GM18867 (cell line): ENCODE measurements at regions not wholly inside any gene's neighbourhood (a gene's known extent, or its start where the extent isn't known, plus 50 kb on each side); places are given as distances from the start of the nearest gene placed in this dataset.
"Not testable (repeated sequence)": the region's sequence is repeated elsewhere in the genome, so short reads cannot be mapped to it uniquely, and the experiment has no call there.

Experiments used
- ATAC-seq: cut with Tn5 transposase; IDR thresholded peaks from one replicate; pipeline ENCODE4 v1.9.1; 2021; ENCODE audit warnings: mild to moderate bottlenecking, moderate library complexity; ENCODE audit not compliant: unreplicated experiment

DNA sequence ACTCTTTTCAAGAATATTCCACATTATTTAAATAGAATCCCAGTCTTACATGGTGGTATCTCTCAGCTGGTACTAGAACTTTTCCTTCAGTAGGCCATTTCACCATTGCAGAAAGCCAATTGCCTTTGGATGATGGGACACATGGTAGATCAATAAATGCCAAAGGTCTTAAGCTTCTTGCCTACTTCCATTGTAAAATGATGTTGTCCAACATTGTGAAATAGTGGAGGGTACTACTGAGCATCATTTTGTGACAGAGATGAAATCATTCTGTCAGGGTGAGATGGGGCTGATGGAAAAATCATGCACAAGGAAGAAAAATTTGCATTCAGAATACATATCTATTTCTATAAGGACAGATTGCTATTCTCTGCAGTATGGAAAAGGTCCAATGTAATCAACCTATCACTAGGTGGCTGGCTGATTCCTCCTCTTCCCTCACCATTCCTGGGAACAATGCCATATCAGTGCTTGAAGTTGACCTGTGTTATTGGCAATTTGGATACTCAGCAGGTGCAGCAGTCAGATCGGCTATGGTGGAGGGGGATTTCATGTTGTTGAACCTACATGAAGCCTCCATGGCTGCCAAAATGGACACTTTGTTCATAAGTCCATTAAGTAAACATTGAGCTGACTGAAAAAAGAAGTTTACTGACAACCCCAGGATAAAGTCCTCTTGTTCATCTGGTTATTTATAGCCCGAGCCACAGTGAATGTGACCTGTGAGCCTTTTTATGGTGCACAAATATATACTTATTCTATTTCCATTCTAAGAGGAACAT is 596.9 kb upstream of the ARPP21 start:
- ATAC-seq, result no peak

DNA sequence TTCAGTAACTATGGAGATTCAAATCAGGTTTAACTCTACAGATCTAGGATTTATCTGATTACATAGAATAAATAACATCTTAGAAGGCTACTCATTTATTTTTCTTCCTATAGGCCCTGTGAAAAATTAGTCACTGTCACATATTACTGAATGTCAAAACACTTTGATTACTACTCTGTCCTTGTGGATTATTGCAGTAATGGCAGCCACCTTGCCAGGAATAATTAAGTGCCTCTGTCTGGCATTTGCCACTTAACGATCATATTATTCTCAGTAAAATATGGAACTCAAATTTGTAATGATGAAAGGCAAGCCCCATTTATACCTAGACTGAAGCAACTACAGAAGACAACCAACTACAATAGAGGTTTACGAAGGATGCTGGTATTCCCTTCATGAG is 596.3 kb upstream of the ARPP21 start:
- ATAC-seq, result no peak

DNA sequence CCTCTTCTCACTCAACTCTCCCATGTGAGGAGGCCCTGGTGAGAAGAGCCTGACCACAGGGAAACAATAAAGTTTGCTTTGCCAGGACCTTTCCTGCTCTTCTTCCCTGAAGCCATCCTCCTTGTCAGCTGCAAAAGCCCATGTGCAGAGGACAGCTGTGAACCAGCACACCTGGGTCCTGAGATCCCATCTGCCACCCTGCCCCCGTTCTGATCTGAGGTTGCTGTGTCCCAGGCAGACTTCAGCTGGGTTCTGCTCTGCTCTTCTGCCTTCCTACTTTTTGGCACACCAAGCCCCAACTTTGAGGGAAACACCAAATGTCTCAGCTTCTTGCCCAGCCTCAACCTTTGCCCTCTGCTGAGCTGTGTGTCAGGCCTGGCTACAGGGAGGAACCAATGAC is 595.1 kb upstream of the ARPP21 start:
- no peak for ATAC-seq

- ATAC-seq, result no peak
These were observed 594.2 kb upstream of the ARPP21 start for GRCh38 chr3:35045118-35045517.

DNA sequence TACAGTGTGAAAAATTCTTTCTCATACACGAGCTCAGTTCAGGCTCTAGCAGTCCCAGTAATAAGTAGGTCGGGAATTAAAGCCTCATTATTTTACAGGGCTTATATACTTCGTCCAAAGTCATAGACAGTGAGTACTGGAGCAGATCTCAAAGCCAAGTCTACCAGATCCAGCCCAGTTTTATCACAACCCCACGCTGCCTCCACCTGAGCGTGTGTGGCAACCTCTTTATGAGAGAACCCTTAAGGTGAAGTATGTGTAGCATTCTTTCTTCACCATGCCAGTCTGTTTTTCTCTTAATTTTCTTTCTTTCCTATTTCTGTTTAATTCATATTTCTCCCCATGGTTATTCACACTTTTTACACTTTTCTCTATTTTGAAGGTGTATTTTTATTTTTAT is 574.6 kb upstream of the ARPP21 start:
- no peak for ATAC-seq

- no peak for ATAC-seq
These were observed 573.4 kb upstream of the ARPP21 start for GRCh38 chr3:35065891-35066290.

GRCh38 chr3:35067750-35068149 is 571.6 kb upstream of the ARPP21 start:
- no peak for ATAC-seq

DNA sequence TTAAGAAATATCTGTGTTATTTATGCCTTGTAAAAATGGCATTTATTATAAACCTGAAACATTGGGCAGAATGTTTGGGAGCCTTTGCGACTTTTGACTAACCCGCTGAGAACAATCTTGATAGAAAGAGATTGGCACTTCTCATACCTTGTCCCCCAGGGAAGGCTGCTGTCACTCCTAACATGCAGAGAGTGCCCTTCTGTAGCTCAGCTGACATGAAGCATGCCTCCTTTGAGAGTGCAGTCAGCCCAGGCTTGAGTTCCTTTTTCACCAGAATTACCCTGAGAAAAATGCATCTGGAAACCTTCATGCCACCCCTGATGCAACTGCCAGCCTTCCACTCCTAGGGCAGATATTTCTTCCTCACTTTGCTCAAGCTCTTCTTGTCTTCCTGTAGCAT is 569.2 kb upstream of the ARPP21 start:
- no peak for ATAC-seq

DNA sequence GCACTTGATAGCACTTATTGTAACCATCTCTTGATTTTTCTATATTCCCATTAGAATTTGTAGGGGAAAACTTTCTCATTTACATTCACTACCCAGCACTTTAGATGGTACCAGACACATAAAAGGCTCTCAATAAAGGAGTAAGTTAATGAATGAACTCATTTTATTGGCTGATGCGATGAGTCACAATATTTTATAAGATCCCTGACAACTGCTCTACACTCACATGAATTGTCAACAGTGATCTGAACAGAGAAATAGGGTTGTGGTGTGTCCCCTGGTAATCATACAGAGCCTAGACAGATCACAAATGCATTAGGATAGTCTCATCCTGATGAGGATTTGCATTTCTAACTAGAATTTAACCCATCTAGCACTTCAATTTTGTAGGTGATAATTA is 567.6 kb upstream of the ARPP21 start:
- no peak for ATAC-seq

GRCh38 chr3:35078780-35079179 is 560.5 kb upstream of the ARPP21 start:
- no peak for ATAC-seq

DNA sequence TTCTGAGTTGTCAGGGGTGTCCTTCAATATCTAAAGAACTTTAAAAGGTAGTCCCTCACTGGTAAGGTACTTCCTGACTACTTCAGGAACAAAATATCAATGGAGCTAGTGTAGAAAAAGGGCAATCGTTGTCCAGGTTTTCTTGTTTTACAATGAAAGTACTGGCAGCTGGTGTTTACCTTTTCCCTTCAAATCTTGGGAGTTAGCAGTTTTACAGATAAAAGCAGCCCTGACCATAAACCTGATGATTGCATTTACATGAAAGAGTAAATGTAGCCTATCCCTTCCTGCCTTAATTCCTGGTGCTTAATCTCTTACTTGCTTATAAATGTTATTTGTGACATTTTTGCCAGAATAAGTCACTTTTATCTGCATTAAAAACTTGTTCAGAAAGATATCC is 559.9 kb upstream of the ARPP21 start:
- ATAC-seq, result no peak

DNA sequence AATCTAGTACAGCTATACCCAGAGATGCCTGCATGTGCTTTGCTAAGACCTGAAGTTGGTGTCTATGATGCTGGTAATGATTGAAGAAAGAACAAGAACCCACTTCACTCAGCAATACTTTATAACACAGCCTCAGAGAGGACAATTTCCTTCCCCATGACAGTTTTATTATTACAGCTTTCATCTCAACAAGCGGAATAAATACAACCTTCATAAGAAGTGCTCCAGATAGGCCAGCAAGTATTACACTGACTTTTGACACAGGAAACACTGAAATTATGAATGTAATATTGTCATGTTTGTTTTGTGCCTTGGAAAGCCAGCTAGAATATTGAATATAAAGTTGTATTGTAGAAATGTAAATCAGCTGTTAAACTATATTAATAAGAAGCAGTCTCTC is 557.4 kb upstream of the ARPP21 start:
- no peak for ATAC-seq

DNA sequence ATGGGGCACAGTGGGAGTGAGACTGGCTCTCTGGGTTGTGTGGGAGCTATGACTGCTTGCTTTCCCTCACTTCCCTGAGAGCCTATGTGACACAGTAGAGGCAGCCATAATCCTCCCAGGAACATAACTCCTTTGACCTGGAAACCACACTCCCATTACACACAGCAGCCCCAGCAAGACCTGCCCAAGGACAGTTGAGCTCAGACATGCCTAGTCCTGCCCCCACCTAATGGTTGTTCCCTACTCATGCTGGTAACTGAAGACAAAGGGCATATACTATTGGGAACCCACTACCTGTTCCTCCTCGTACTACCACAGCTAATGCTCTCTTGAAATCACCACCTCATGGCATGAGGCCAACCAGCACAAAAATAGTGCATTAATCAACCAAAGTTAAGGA is 550.4 kb upstream of the ARPP21 start:
- ATAC-seq, result no peak

GRCh38 chr3:35114686-35115085 is 524.6 kb upstream of the ARPP21 start:
- ATAC-seq, result no peak

DNA sequence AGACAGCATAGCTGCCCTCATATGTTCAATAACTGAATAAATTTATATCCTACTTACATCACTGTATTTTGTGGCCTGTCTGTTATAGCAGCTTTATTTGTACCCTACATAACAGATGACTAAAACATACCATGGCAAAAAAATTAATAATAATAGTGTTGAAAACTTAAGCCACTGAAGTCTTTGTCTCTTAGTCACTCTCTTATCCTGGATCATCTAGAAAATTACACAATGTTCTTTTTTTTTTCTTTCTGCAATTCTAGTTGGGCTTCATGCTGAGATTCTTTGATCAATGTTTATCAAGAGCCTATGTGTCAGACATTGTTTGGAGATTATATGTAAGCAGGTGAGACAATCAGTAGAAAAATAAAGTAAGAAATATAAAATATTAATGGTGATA is 519.3 kb upstream of the ARPP21 start:
- no peak for ATAC-seq

DNA sequence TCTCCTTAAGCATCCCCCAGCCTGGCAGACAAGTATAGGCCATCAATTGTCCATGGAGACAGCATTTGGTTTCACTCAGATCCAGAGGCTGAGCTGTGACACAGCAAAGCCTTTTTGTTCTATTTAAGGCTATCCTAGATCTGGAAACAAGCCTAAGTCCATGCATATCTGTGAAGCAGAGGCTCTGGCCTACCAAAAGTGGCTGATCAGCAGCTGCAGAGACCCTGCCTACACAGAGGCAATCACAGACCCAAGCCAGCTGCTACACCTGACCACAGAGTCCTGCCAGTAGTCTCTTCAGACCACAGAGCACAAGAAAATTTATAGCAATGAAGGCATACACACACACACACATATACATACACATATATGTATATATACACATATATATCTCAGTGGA is 501.7 kb upstream of the ARPP21 start:
- no peak for ATAC-seq

DNA sequence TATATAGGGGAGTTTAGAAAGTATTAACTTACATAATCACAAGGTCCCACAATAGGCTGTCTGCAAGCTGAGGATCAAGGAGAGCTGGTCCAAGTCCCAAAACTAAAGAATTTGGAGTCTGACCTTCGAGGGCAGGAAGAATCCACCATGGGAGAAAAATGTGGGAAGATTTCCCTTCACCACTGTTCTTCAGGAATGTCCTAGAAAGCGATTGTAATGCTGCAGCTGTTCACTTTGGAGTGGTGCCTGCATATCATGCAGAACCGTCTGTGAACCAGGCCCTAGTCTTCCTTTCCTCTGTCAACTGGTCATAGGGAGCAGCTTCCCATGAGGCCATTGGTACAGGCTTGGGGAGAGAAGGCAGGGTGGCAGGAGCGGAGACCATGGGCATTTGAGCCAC is 497.9 kb upstream of the ARPP21 start:
- no peak for ATAC-seq

DNA sequence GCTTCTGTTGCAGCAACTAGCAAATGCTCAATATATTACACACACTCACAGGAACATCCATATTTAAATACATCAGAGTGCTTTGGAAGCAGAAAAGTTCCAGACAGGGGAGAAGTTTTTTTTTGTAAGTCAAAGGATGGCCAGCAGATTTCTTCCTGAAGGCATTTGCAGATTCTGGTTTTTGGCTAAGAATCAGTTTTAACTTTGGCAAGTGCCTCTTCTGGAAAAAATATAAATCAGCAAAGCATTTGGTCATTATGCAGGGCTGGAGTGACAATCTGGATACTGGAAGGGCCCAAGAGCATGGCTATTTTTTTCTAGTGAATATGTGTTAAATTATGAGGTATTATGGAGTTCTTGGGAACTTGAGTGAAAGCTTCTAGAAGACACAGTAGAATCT is 495.3 kb upstream of the ARPP21 start:
- no peak for ATAC-seq

GRCh38 chr3:35146256-35147035 is 492.9 kb upstream of the ARPP21 start:
- not testable (repeated sequence) for ATAC-seq

DNA sequence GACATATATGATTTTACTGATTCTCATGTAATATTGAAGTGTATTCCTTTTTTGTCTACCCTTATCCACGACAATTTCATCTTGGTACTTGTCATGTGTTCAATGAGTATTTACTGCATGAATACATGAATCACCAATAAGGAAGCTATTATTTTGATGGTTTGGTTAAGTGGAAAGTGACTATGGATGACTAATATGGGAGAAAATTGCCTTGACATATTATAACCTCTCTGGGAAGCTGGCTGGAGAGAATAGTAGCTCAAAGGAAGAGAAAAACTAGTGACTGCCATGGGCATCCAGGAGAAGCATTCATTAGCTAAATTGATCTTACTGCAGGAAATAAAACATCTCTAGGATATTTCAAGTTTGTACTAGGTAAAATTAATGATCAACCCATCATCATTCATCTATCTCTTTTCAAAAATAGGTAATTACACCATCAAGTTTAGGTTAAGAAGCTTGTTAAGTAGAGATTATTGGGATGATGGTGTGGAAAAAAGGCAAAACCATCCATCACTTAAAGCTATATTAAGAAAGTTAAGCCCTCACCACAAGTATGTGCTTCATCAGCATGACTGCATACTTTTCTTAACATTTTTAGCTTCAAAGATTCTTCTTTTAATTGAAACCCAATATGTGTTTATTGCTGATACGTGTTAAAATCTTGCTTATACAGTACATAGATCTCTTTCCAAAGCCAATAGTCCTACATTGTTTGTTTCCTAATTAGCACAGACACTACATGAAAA is 455.2 kb upstream of the ARPP21 start:
- ATAC-seq, result no peak

DNA sequence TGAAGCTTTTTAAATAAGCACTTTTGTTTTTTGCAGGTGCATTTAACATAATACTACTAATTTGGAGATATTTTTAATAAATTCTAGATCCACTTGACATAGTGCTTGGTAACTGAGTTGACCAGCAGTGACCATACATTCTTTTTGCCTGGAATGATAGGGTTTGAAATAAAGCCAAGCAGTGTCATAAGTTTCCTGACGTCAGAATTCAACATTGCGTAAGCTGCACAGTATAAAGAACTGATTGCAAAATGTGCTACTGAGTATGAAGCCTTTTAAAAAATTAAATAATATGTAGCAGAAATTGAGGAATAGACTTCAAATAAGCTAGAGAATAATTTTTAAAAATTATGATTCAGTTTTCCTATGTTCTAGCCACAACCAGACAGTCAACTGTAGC is 454.6 kb upstream of the ARPP21 start:
- ATAC-seq, result no peak

GRCh38 chr3:35187908-35188307 is 451.4 kb upstream of the ARPP21 start:
- ATAC-seq, result no peak
